ENCODE measurements at regions not wholly inside any gene's neighbourhood (a gene's known extent, or its start where the extent isn't known, plus 50 kb on each side); places are given as distances from the start of the nearest gene placed in this dataset.
"Not testable (repeated sequence)": the region's sequence is repeated elsewhere in the genome, so short reads cannot be mapped to it uniquely, and the experiment has no call there.

GRCh38 chr6:58351619-58352018, 1034.2 kb downstream of the PRIM2 start:
- TF ChIP-seq CTCF (IDR thresholded peaks at IDR 0.05 in 2 of 3, conservative IDR thresholded peaks at IDR 0.05 in 1 of 3; ENCODE audit: borderline replicate concordance in 1 of 3, insufficient read depth in 1 of 3, low read depth in 2 of 3, low read length in 2 of 3); POLR2AphosphoS5 (IDR thresholded peaks at IDR 0.05; ENCODE audit: low read depth, low read length); SIN3A (IDR thresholded peaks at IDR 0.05; ENCODE audit: low read depth); ZNF274 (IDR thresholded peaks at IDR 0.05; ENCODE audit: low read depth, low read length); MAX (IDR thresholded peaks at IDR 0.05); ZFX (IDR thresholded peaks at IDR 0.05); EZH2phosphoT487 (IDR thresholded peaks at IDR 0.05; ENCODE audit: borderline replicate concordance); SP1 (IDR thresholded peaks at IDR 0.05; ENCODE audit: low read depth); POLR2A (IDR thresholded peaks at IDR 0.05; ENCODE audit: borderline replicate concordance, extremely low read depth, insufficient read depth, insufficient read length): not testable (repeated sequence)
